GM12874 (cell line): ENCODE measurements at regions not wholly inside any gene's neighbourhood (a gene's known extent, or its start where the extent isn't known, plus 50 kb on each side); places are given as distances from the start of the nearest gene placed in this dataset.

Source experiments
- CTCF ChIP-seq: IDR thresholded peaks from 2 replicates; pipeline ENCODE4 v1.5.1; 2011; ENCODE audit warnings: low read depth, mild to moderate bottlenecking, control low read depth, low read length, moderate library complexity; ENCODE audit not compliant: insufficient read depth

GRCh38 chr5:163696579-163696887 lies 191.1 kb downstream of the MAT2B start:
- no peak for TF ChIP-seq CTCF

GRCh38 chr5:163706053-163706771 lies 200.8 kb downstream of the MAT2B start:
- no peak for TF ChIP-seq CTCF

- no peak for TF ChIP-seq CTCF
These were observed 206.6 kb downstream of the MAT2B start for GRCh38 chr5:163712011-163712410.

- TF ChIP-seq CTCF, result no peak
These were observed 212.9 kb downstream of the MAT2B start for GRCh38 chr5:163718272-163718671.

GRCh38 chr5:163724305-163724704 lies 218.9 kb downstream of the MAT2B start:
- no peak for TF ChIP-seq CTCF

GRCh38 chr5:163727028-163727427 lies 221.6 kb downstream of the MAT2B start:
- TF ChIP-seq CTCF, result no peak

- no peak for TF ChIP-seq CTCF
These were observed 224.9 kb downstream of the MAT2B start for GRCh38 chr5:163730206-163730756.
